GM18502 (cell line): ENCODE measurements at regions not wholly inside any gene's neighbourhood (a gene's known extent, or its start where the extent isn't known, plus 50 kb on each side); places are given as distances from the start of the nearest gene placed in this dataset.

Experiments
- ATAC-seq: cut with Tn5 transposase; IDR thresholded peaks from one replicate; pipeline ENCODE4 v1.9.1; 2021; ENCODE audit warnings: mild to moderate bottlenecking; ENCODE audit not compliant: unreplicated experiment, poor library complexity

GRCh38 chr7:41156268-41156667 is 546.6 kb downstream of the INHBA start:
- ATAC-seq: no peak

GRCh38 chr7:41153268-41153667 is 549.6 kb downstream of the INHBA start:
- ATAC-seq: no peak

- ATAC-seq: no peak
Observed at GRCh38 chr7:41152179-41152678, 550.7 kb downstream of the INHBA start.

- no peak for ATAC-seq
Observed at GRCh38 chr7:41149576-41149975, 553.3 kb downstream of the INHBA start.

- ATAC-seq: no peak
Observed at GRCh38 chr7:41148521-41148951, 554.4 kb downstream of the INHBA start.

- ATAC-seq: no peak
Observed at GRCh38 chr7:41147606-41148485, 555.0 kb downstream of the INHBA start.

- ATAC-seq: no peak
Observed at GRCh38 chr7:41146429-41146828, 556.5 kb downstream of the INHBA start.

- no peak for ATAC-seq
Observed at GRCh38 chr7:41145656-41146055, 557.2 kb downstream of the INHBA start.

GRCh38 chr7:41142904-41143473 is 559.9 kb downstream of the INHBA start:
- ATAC-seq: no peak

- no peak for ATAC-seq
Observed at GRCh38 chr7:41139789-41140188, 563.1 kb downstream of the INHBA start.

- ATAC-seq: no peak
Observed at GRCh38 chr7:41136551-41136950, 566.3 kb downstream of the INHBA start.

GRCh38 chr7:41135511-41135910 is 567.4 kb downstream of the INHBA start:
- ATAC-seq: no peak

GRCh38 chr7:41134300-41135255 is 568.3 kb downstream of the INHBA start:
- peak; percentile 93 for ATAC-seq

- ATAC-seq: peak; percentile 38
Observed at GRCh38 chr7:41133690-41134299, 569.1 kb downstream of the INHBA start.

GRCh38 chr7:41131956-41132355 is 570.9 kb downstream of the INHBA start:
- ATAC-seq: no peak

GRCh38 chr7:41130561-41131236 is 572.2 kb downstream of the INHBA start:
- no peak for ATAC-seq

- no peak for ATAC-seq
Observed at GRCh38 chr7:41130086-41130485, 572.8 kb downstream of the INHBA start.

GRCh38 chr7:41125343-41125742 is 577.5 kb downstream of the INHBA start:
- no peak for ATAC-seq

GRCh38 chr7:41122256-41122987 is 580.5 kb downstream of the INHBA start:
- ATAC-seq: no peak
